ENCODE measurements at regions not wholly inside any gene's neighbourhood (a gene's known extent, or its start where the extent isn't known, plus 50 kb on each side); places are given as distances from the start of the nearest gene placed in this dataset.
"Not testable (repeated sequence)": the region's sequence is repeated elsewhere in the genome, so short reads cannot be mapped to it uniquely, and the experiment has no call there.

DNA sequence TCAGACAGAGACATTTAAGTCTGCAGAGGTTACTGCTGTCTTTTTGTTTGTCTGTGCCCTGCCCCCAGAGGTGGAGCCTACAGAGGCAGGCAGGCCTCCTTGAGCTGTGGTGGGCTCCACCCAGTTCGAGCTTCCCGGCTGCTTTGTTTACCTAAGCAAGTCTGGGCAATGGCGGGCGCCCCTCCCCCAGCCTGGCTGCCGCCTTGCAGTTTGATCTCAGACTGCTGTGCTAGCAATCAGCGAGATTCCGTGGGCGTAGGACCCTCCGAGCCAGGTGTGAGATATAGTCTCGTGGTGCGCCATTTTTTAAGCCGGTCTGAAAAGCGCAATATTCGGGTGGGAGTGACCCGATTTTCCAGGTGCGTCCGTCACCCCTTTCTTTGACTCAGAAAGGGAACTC is 245.0 kb upstream of the CDH2 start:
- not testable (repeated sequence) for H3K27me3 ChIP-seq (replicated peaks); H3K27ac ChIP-seq; DNase-seq (ENCODE audit: low read depth in 1 of 2, low spot score in 2 of 2); H3K36me3 ChIP-seq; H3K4me3 ChIP-seq; H3K9me3 ChIP-seq (replicated peaks); H3K4me1 ChIP-seq (replicated peaks)

DNA sequence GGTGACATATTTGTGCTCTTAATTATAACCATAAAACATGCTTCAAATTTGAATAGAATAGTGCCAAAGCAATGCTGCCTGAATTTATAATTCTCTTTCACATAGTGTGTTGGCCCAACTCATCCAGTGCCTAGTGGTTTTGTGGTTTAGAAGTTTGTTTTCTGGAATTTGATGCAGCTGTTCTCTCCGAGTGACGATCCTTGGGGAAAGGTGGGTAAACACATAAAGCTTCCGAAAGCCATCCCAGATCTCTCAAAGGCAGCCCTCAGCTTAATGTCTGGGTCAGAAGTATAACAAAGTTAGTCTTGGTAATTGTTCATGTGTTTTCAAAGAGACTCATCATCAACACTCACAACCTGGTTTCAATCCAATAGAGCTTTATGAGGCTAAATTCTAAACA is 235.6 kb upstream of the CDH2 start:
- H3K27me3 ChIP-seq (replicated peaks): no peaks in the 10 kb centered on the region; the same call in 1 of the 2 replicates
- no peaks in the 10 kb centered on the region for H3K9me3 ChIP-seq (replicated peaks)
- no peak for DNase-seq (ENCODE audit: low read depth in 1 of 2, low spot score in 2 of 2)
- no peak overlapping the region for H3K27ac ChIP-seq
- no peaks in the 10 kb centered on the region for H3K36me3 ChIP-seq
- no peaks in the 10 kb centered on the region for H3K4me1 ChIP-seq (replicated peaks)
- H3K4me3 ChIP-seq: no peak overlapping the region

DNA sequence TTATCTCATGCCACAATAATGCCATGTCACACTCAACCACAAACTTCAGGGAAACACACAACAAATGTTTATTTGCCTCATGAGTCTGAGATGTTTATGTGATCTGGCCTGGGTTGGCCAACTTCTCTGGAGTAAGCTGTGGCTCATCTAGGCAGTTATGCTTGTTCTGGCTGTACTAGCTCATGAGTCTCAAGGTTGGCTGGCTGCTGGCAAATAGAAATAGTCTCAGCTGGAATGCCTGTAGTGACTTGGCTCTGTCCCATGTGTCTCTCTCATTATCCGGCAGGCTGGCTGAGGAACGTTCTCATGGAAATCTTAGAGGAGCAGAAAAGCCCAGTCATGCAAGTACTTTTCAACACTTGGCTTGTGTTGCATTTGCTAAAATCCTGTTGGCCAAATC is 234.9 kb upstream of the CDH2 start:
- H3K27ac ChIP-seq: no peak overlapping the region
- DNase-seq (ENCODE audit: low read depth in 1 of 2, low spot score in 2 of 2): no peak

DNA sequence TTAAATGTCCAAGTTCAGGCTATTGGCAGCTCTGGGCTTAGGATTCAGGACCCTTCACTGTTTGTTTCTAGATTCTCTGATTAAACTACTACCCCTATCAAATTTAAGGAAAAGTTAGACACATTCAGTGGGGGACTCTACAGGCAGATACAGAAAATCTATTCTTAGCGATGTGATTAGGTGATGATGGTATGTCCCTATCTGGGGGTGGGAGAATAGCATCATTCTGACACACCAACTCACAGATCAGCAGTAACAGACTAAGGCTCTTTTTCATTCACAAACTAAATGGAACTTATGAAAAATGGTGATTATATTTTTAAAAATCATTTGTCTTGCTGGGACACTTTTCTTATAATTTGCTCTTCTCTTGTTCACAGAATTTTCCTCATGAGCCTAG is 232.9 kb upstream of the CDH2 start:
- Histone ChIP-seq H3K27me3 (replicated peaks) (no peaks in the 10 kb centered on the region; the same call in 1 of the 2 replicates), H3K9me3 (replicated peaks) (no peaks in the 10 kb centered on the region), H3K36me3 (no peaks in the 10 kb centered on the region), H3K4me1 (replicated peaks) (no peaks in the 10 kb centered on the region), H3K4me3 (no peak overlapping the region), H3K27ac (no peak overlapping the region)
- no peak for DNase-seq (ENCODE audit: low read depth in 1 of 2, low spot score in 2 of 2)

More for the DNA sequence above, 234.9 kb upstream of the CDH2 start:
- Histone ChIP-seq H3K4me3 (no peak overlapping the region), H3K27me3 (replicated peaks) (no peaks in the 10 kb centered on the region; the same call in 1 of the 2 replicates), H3K4me1 (replicated peaks) (no peaks in the 10 kb centered on the region), H3K9me3 (replicated peaks) (no peaks in the 10 kb centered on the region), H3K36me3 (no peaks in the 10 kb centered on the region)

DNA sequence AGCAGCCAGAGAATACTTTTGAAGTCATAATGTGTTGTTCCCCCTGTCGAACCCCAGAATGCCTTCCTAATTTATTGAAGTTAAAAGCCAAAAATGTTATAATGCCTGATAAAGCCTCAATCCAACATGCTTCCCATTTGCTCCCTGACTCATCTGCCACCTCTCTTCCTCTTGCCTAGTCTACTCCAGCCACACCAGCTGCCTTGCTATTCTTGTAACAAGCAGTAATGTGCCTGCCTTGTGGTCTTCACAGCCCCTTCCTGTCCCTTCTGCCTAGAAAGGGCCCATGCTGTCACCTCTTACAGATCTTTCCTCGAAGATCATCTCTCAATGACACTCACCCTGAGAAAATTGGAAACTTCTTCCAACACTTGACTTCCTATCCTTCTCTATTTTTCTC is 231.6 kb upstream of the CDH2 start:
- Histone ChIP-seq H3K27me3 (replicated peaks) (no peaks in the 10 kb centered on the region), H3K9me3 (replicated peaks) (no peaks in the 10 kb centered on the region), H3K27ac (no peak overlapping the region), H3K4me1 (replicated peaks) (no peaks in the 10 kb centered on the region), H3K4me3 (no peak overlapping the region), H3K36me3 (no peaks in the 10 kb centered on the region)
- no peak for DNase-seq (ENCODE audit: low read depth in 1 of 2, low spot score in 2 of 2)

DNA sequence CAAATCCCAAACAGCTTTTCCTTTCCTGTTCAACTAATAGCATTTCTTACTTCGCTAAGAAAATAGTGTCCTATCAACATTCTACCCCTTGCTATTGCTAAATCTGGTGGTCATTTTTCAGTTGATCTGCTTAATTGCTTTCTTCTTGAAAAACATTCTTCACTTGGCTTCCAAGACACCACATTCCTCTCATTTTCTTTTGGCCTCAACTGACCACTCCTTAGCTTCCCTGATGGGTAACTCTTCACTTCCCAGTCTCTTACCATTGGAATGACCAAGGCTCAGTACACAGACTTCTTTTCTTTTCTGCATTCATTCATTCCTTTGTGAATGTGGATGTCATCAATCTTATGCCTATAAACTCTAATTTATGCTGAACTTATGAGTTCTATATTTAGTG is 230.8 kb upstream of the CDH2 start:
- no peak for DNase-seq (ENCODE audit: low read depth in 1 of 2, low spot score in 2 of 2)
- Histone ChIP-seq H3K27ac (no peak overlapping the region), H3K36me3 (no peaks in the 10 kb centered on the region), H3K27me3 (replicated peaks) (no peaks in the 10 kb centered on the region), H3K4me1 (replicated peaks) (no peaks in the 10 kb centered on the region), H3K9me3 (replicated peaks) (no peaks in the 10 kb centered on the region), H3K4me3 (no peak overlapping the region)

DNA sequence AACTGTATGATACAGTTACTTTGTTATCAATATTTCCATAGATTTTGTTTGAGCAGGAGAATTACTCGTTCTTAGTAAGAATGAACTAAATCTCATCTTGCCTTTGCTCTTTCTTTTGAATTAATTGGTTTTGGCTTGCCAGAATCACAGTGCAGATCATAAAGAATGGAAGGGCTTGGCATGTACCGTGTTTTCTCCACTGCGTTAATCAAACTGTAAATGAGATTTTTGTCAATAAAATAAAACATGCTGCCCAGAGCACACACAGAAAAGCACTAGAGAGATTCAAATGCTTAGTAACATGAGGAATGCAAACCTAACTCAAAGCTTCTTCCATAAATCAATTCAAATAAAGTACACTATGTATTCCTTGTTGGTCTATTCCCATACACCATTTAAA is 229.6 kb upstream of the CDH2 start:
- Histone ChIP-seq H3K27me3 (replicated peaks) (no peaks in the 10 kb centered on the region), H3K4me3 (no peak overlapping the region), H3K36me3 (no peaks in the 10 kb centered on the region), H3K9me3 (replicated peaks) (no peaks in the 10 kb centered on the region), H3K4me1 (replicated peaks) (no peaks in the 10 kb centered on the region), H3K27ac (no peak overlapping the region)
- no peak for DNase-seq (ENCODE audit: low read depth in 1 of 2, low spot score in 2 of 2)

DNA sequence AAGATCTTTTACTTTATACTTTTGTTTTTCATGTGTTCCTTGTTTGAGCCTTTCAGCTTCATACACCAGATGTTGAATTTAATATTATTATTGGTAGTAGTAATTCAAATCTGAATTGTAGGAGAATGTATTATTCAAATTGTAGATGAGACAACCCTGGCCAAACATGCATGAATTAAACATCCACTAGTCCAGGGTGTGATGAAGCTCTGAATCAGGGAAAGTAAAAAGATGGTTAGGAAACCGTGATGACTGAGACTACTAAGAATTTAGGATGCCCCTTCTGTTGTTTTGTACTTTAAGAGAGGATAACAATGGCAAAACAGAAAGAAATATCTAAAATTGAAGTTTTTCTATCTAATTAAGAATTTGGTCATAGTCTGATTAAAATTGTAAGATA is 227.8 kb upstream of the CDH2 start:
- Histone ChIP-seq H3K4me1 (replicated peaks) (no peaks in the 10 kb centered on the region), H3K27me3 (replicated peaks) (no peaks in the 10 kb centered on the region)
- DNase-seq (ENCODE audit: low read depth in 1 of 2, low spot score in 2 of 2): no peak

DNA sequence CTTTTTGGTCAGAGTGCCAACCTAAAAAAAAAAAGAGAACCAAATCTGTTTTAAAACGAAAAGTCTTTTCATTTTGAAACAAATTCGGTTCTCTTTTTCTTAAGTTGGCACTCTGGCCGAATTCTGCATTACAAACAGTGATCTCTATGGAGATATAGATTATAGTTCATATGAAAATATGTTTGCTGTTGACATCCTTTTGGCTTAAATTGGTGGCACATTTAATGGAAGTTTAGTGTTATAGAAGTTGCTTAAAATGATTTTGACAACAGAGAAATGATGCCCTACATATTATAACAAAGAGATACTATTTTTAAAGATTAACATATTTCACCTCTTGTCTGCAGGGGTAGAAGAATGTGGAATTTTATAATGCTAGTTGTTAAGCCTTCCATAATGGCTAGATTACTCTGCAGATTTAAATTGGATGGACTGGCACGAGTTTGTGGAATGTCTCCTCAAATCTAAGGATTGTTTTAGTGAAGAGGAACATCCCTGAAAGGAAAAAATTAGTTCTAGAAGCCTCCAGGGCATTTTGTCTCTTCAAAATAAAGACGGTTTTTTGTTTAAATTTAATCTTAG is 222.9 kb upstream of the CDH2 start:
- Histone ChIP-seq H3K27ac (no peak overlapping the region), H3K9me3 (replicated peaks) (no peaks in the 10 kb centered on the region), H3K36me3 (no peaks in the 10 kb centered on the region), H3K4me1 (replicated peaks) (no peaks in the 10 kb centered on the region), H3K27me3 (replicated peaks) (no peaks in the 10 kb centered on the region), H3K4me3 (no peak overlapping the region)
- DNase-seq (ENCODE audit: low read depth in 1 of 2, low spot score in 2 of 2): no peak

More for the DNA sequence above, 227.8 kb upstream of the CDH2 start:
- H3K27ac ChIP-seq: no peak overlapping the region
- no peaks in the 10 kb centered on the region for H3K9me3 ChIP-seq (replicated peaks)
- H3K4me3 ChIP-seq: no peak overlapping the region
- no peaks in the 10 kb centered on the region for H3K36me3 ChIP-seq

DNA sequence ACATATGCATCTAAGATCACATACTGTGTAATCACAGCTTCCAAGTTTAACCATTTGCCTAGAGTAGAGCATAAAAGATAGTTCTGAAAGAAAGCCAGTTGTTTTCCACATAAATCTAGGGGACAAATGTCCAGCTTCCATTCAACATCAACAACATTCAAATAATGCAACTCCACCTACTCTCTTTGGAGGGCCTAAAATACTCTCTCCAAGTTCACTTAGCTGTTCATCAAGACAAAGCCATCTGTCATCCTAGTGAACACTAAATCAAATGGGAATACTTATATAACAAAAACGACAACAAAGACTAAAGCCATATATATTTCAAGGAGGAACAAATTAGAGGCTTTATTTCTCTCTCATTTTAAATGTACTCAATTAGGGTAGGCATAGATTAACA is 221.5 kb upstream of the CDH2 start:
- DNase-seq (ENCODE audit: low read depth in 1 of 2, low spot score in 2 of 2): no peak
- Histone ChIP-seq H3K27ac (no peak overlapping the region), H3K4me1 (replicated peaks) (no peaks in the 10 kb centered on the region), H3K9me3 (replicated peaks) (no peaks in the 10 kb centered on the region), H3K27me3 (replicated peaks) (no peaks in the 10 kb centered on the region), H3K4me3 (no peak overlapping the region), H3K36me3 (no peaks in the 10 kb centered on the region)

DNA sequence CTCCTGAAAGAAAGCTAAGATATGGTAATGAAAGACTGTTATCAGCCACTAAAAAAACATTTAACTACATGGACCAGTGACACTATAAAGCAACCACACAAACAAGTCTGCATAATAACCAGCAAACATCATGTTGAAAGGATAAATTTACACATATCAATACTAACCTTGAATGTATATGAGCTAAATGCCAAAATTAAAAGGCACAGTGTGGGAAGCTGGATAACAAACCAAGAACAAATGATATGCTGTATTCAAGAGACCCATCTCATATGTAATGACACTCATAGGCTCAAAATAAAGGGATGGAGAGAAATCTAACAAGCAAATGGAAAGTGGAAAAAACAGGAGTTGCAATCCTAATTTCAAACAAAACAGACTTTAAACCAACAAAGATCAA is 213.1 kb upstream of the CDH2 start:
- Histone ChIP-seq H3K36me3 (no peaks in the 10 kb centered on the region), H3K9me3 (replicated peaks) (no peaks in the 10 kb centered on the region), H3K4me1 (replicated peaks) (no peaks in the 10 kb centered on the region), H3K27me3 (replicated peaks) (no peaks in the 10 kb centered on the region), H3K27ac (no peak overlapping the region), H3K4me3 (no peak overlapping the region)
- no peak for DNase-seq (ENCODE audit: low read depth in 1 of 2, low spot score in 2 of 2)

DNA sequence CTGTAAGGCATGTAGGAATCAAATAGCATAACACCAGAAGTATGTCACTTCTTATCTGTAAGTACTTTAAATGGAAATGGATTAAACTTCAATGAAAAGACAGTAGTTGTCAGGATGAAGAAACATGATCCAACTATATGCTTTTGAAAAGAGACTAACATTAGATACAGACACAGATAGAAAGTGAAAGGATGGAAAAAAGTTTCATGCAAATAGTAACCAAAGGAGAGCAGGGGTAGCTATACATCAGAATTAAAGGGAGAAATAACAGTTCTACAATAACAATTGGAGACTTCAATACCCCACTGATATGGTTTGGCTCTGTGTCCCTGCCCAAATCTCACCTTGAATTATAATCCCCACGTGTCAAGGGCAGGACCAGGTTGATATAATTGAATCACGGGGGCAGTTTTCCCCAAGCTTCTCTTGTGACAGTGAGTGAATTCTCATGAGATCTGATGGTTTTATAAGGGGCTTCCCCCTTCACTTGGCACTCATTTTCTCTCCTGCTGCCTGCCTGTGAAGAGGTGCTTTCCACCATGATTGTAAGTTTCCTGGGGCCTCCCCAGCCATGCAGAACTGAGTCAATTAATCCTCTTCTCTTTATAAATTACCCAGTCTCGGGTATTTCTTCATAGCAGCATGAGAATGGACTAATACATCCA is 205.4 kb upstream of the CDH2 start:
- Histone ChIP-seq H3K9me3 (replicated peaks) (no peaks in the 10 kb centered on the region), H3K4me1 (replicated peaks) (no peaks in the 10 kb centered on the region), H3K36me3 (no peaks in the 10 kb centered on the region), H3K27me3 (replicated peaks) (no peaks in the 10 kb centered on the region), H3K27ac (no peak overlapping the region), H3K4me3 (no peak overlapping the region)
- DNase-seq (ENCODE audit: low read depth in 1 of 2, low spot score in 2 of 2): no peak

DNA sequence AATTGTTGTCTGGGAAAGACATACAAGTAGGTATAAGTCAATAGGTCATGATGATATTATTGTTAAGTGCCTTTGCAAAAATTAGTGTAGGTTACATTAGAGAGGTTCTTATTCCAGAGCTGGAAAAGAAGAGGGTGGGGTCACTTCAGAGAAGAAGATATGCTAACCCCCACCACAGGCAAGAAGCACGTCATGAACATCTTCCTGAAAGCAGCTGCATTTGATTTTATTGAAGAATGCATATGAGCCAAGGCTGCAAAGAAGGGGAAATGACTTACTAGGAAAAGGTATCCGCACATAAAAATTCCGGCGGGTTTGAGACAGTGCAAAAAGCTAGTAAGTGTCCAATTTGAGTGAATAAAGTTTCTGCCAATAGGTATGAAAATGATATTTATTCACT is 195.3 kb upstream of the CDH2 start:
- Histone ChIP-seq H3K27me3 (replicated peaks) (peaks cover 3% of the 10 kb centered on the region; the same call in 1 of the 2 replicates), H3K9me3 (replicated peaks) (no peaks in the 10 kb centered on the region), H3K27ac (no peak overlapping the region), H3K4me1 (replicated peaks) (no peaks in the 10 kb centered on the region), H3K4me3 (no peak overlapping the region), H3K36me3 (no peaks in the 10 kb centered on the region)
- DNase-seq (ENCODE audit: low read depth in 1 of 2, low spot score in 2 of 2): no peak

DNA sequence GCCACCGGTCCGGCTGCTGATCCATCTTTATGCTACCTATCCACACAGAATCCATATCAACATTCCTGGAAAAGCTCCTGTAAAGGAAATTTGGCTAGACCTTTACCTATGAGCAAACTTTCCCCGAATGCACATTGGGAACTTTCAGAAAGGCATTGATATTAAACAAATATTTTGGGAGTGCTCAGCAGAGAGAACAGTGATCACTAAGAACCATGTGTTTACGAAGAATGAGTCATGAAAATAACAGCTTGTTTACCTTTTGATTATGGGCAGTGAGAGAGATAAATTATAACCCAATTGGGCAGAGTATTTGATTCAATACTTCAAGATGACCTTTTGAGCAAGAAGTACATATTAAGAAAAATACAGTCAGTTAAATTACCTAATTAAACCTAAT is 189.7 kb upstream of the CDH2 start:
- Histone ChIP-seq H3K4me1 (replicated peaks) (no peaks in the 10 kb centered on the region), H3K4me3 (no peak overlapping the region), H3K36me3 (no peaks in the 10 kb centered on the region), H3K27ac (no peak overlapping the region), H3K9me3 (replicated peaks) (no peaks in the 10 kb centered on the region), H3K27me3 (replicated peaks) (no peaks in the 10 kb centered on the region)
- no peak for DNase-seq (ENCODE audit: low read depth in 1 of 2, low spot score in 2 of 2)

DNA sequence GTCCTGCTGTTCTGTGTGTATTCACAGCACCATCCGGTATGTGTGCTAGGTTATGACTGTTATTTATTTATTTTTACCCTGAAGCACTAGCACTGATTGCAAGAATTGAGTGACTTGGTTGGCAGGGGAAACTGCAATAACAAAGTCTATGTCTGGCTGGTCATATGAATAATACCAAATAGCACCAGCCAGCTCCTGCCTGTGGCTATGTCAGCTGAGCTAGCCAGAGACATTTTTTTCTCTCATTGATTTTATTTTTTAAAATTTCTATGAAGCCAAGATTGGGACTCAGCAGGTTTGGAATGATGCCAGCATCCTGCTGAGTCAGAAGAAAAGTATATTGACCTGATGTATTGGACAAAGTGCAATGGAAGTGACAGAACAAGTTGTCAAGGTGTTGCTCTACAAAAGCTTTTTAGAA is 188.5 kb upstream of the CDH2 start:
- no peak overlapping the region for H3K4me3 ChIP-seq
- H3K36me3 ChIP-seq: no peaks in the 10 kb centered on the region
- DNase-seq (ENCODE audit: low read depth in 1 of 2, low spot score in 2 of 2): no peak
- no peak overlapping the region for H3K27ac ChIP-seq
- no peaks in the 10 kb centered on the region for H3K4me1 ChIP-seq (replicated peaks)
- H3K9me3 ChIP-seq (replicated peaks): no peaks in the 10 kb centered on the region
- no peaks in the 10 kb centered on the region for H3K27me3 ChIP-seq (replicated peaks)

Data from SJSA1 (cell line).